HG03457 (cell line): ENCODE measurements at regions not wholly inside any gene's neighbourhood (a gene's known extent, or its start where the extent isn't known, plus 50 kb on each side); places are given as distances from the start of the nearest gene placed in this dataset.
"Not testable (repeated sequence)": the region's sequence is repeated elsewhere in the genome, so short reads cannot be mapped to it uniquely, and the experiment has no call there.

Source experiments
- ATAC-seq: cut with Tn5 transposase; IDR thresholded peaks from one replicate; pipeline ENCODE4 v1.9.1; 2021; ENCODE audit warnings: moderate number of reproducible peaks; ENCODE audit not compliant: unreplicated experiment

- ATAC-seq, result no peak
Observed at GRCh38 chr13:50722440-50723125, 120.9 kb downstream of the DLEU7 start.

GRCh38 chr13:50724438-50724837 lies 119.1 kb downstream of the DLEU7 start:
- no peak for ATAC-seq

- no peak for ATAC-seq
Observed at GRCh38 chr13:50724913-50725312, 118.6 kb downstream of the DLEU7 start.

- ATAC-seq, result no peak
Observed at GRCh38 chr13:50726164-50726563, 117.3 kb downstream of the DLEU7 start.

GRCh38 chr13:50729177-50729576 lies 114.3 kb downstream of the DLEU7 start:
- ATAC-seq, result no peak

GRCh38 chr13:50730496-50731351 lies 112.8 kb downstream of the DLEU7 start:
- no peak for ATAC-seq

GRCh38 chr13:50731400-50731799 lies 112.1 kb downstream of the DLEU7 start:
- no peak for ATAC-seq

- ATAC-seq, result no peak
Observed at GRCh38 chr13:50732712-50733111, 110.8 kb downstream of the DLEU7 start.

GRCh38 chr13:50733392-50733791 lies 110.1 kb downstream of the DLEU7 start:
- ATAC-seq, result no peak

- ATAC-seq, result no peak
Observed at GRCh38 chr13:50735071-50735470, 108.4 kb downstream of the DLEU7 start.

- ATAC-seq, result no peak
Observed at GRCh38 chr13:50740052-50740741, 103.3 kb downstream of the DLEU7 start.

- ATAC-seq, result no peak
Observed at GRCh38 chr13:50742353-50742752, 101.1 kb downstream of the DLEU7 start.

- ATAC-seq, result no peak
Observed at GRCh38 chr13:50742968-50743367, 100.5 kb downstream of the DLEU7 start.

- no peak for ATAC-seq
Observed at GRCh38 chr13:50744116-50744660, 99.3 kb downstream of the DLEU7 start.

GRCh38 chr13:50745542-50746115 lies 97.9 kb downstream of the DLEU7 start:
- no peak for ATAC-seq

- ATAC-seq, result no peak
Observed at GRCh38 chr13:50747737-50748350, 95.6 kb downstream of the DLEU7 start.

GRCh38 chr13:50753221-50753620 lies 90.3 kb downstream of the DLEU7 start:
- ATAC-seq, result not testable (repeated sequence)

GRCh38 chr13:50755862-50756685 lies 87.4 kb downstream of the DLEU7 start:
- ATAC-seq, result not testable (repeated sequence)

GRCh38 chr13:50757008-50757407 lies 86.5 kb downstream of the DLEU7 start:
- ATAC-seq, result no peak

GRCh38 chr13:50758796-50759195 lies 84.7 kb downstream of the DLEU7 start:
- no peak for ATAC-seq
